ENCODE measurements at regions not wholly inside any gene's neighbourhood (a gene's known extent, or its start where the extent isn't known, plus 50 kb on each side); places are given as distances from the start of the nearest gene placed in this dataset.

DNA sequence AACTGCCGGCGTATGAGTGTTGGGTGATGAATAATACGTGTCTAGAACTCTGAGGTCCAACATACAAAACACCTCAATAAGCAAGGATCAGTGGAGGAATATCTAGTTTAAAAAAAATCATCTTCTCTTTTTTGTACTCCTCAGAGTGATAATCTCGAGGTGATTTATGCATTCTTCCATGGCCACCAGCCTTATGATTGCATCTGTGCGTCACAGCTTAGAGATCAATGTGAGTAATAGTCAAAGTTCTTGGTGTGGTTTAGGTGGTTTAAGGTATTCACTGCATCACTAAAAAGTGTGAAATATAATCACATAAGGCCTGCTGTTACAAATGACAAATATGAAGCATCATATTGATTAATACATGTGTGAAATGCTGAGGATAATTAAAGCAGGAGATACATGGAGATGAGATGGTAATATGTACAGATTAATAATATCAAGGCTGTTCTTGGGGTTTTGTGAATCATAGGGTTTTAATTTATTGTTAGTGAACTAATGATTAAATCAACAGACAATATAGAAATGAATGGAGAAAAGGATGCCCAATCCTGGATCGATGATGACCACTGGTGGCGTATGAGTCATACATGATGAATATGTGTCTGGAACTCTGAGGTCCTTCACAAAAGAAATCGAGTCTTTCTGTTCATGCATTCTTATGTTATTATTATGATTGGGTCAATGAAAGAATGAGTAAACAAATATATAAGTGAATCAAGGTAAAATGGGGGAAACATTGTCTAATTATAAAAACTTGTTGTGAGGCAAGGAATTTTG, 68.8 kb upstream of the RTL1 start:
- TF ChIP-seq POLR2A (IDR thresholded peaks at IDR 0.05) (no peak), CTCF (IDR thresholded peaks at IDR 0.05) (no peak)

All from right lobe of liver (tissue), 4 donors.